OCI-LY1 (cell line): ENCODE measurements at regions not wholly inside any gene's neighbourhood (a gene's known extent, or its start where the extent isn't known, plus 50 kb on each side); places are given as distances from the start of the nearest gene placed in this dataset.

Source experiments
- H2AFZ ChIP-seq: fragments of 200-600 bp; sonication (generic), shearing (Covaris generic); 2 replicates; pipeline ENCODE4 v1.6.0; 2014; ENCODE audit warnings: antibody characterized with exemption, mild to moderate bottlenecking, low read length
- H3F3A ChIP-seq: fragments of 200-600 bp; sonication (generic), shearing (Covaris generic); 2 replicates; pipeline ENCODE4 v1.6.0; 2014; ENCODE audit warnings: mild to moderate bottlenecking, antibody characterized with exemption, low read length, moderate library complexity; ENCODE audit not compliant: insufficient read depth
- H3K27ac ChIP-seq: fragments of 200-600 bp; sonication (generic); 2 replicates; pipeline ENCODE4 v1.5.1; 2014; ENCODE audit warnings: low read length, mixed run types, mild to moderate bottlenecking, low read depth; ENCODE audit not compliant: poor library complexity, severe bottlenecking
- H3K27me3 ChIP-seq: fragments of 200-600 bp; sonication (generic); 2 replicates; pipeline ENCODE4 v1.6.0; 2014; ENCODE audit warnings: antibody characterized with exemption, mild to moderate bottlenecking, low read length, moderate library complexity; ENCODE audit not compliant: insufficient read depth
- H3K36me3 ChIP-seq: fragments of 200-600 bp; sonication (generic); 2 replicates; pipeline ENCODE4 v1.6.1; 2014; ENCODE audit warnings: mild to moderate bottlenecking, antibody characterized with exemption, low read length, moderate library complexity, mixed read lengths; ENCODE audit not compliant: insufficient read depth
- H3K4me1 ChIP-seq: fragments of 200-600 bp; sonication (generic); 2 replicates; pipeline ENCODE4 v1.5.1; 2014; ENCODE audit warnings: mild to moderate bottlenecking, low read length, moderate library complexity; ENCODE audit not compliant: insufficient read depth, severe bottlenecking
- H3K4me2 ChIP-seq: fragments of 200-600 bp; sonication (generic), shearing (Covaris generic); 2 replicates; pipeline ENCODE4 v1.6.1; 2014; ENCODE audit warnings: low read length
- H3K4me3 ChIP-seq: fragments of 200-600 bp; sonication (generic); 2 replicates; pipeline ENCODE4 v1.5.1; 2014; ENCODE audit warnings: low read length, low read depth, mild to moderate bottlenecking, mixed read lengths; ENCODE audit not compliant: poor library complexity, severe bottlenecking
- H3K79me2 ChIP-seq: fragments of 200-600 bp; shearing (Covaris generic); 2 replicates; pipeline ENCODE4 v1.6.1; 2016; ENCODE audit warnings: mixed run types, low read length, mixed read lengths; ENCODE audit not compliant: insufficient read depth
- H3K9ac ChIP-seq: fragments of 200-600 bp; sonication (generic), shearing (Covaris generic); 2 replicates; pipeline ENCODE4 v1.6.1; 2014; ENCODE audit warnings: mild to moderate bottlenecking, low read length, mixed read lengths
- H3K9me2 ChIP-seq: fragments of 200-600 bp; sonication (generic), shearing (Covaris generic); 2 replicates; pipeline ENCODE4 v1.6.1; 2014; ENCODE audit warnings: low read depth, mild to moderate bottlenecking, low read length, mixed read lengths
- H3K9me3 ChIP-seq: fragments of 200-600 bp; shearing (Covaris generic); 2 replicates; pipeline ENCODE4 v1.6.1; 2014; ENCODE audit warnings: low read length, mixed read lengths
- H4K20me1 ChIP-seq: fragments of 200-600 bp; sonication (generic), shearing (Covaris generic); 2 replicates; pipeline ENCODE4 v1.6.0; 2016; ENCODE audit warnings: mild to moderate bottlenecking, low read length; ENCODE audit not compliant: insufficient read depth
- EZH2 ChIP-seq: fragments of 200-600 bp; sonication (generic), shearing (Covaris generic); IDR thresholded peaks from 2 replicates; pipeline ENCODE4 v1.8.0; 2017; ENCODE audit warnings: borderline replicate concordance, mixed run types, mild to moderate bottlenecking, antibody characterized with exemption, low read length, moderate library complexity, mixed read lengths
- TF ChIP-seq, protein P1 (sequence below): fragments of 200-600 bp; sonication (generic), shearing (Covaris generic); IDR thresholded peaks from 2 replicates; pipeline ENCODE4 v1.5.1; 2017; ENCODE audit warnings: mild to moderate bottlenecking, antibody characterized with exemption, low read length, moderate library complexity, mixed read lengths

DNA sequence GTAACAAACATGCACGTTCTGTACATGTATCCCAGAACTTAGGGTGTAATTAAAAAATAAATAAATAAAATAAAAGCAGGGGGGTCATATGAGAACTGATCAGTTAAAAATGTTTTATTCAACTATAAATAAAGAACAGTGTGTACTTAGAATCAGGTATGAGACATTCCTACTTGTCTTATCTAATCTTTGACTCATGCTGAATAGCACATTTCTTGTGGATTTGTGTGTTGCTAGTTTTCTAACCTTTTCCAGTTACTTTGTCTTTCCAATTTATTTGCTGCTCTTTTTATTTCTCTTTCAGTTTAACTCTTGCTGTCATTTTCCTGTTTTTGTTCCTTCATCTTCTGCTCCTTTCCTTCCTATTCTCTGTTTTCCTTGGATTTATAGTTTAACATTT, 1917.1 kb upstream of the CDH6 start:
- no peaks in the 10 kb centered on the region for H3F3A ChIP-seq
- no peak overlapping the region for H3K4me2 ChIP-seq
- no peaks in the 10 kb centered on the region for H4K20me1 ChIP-seq
- no peak overlapping the region for H2AFZ ChIP-seq
- H3K4me1 ChIP-seq: no peaks in the 10 kb centered on the region
- H3K9me2 ChIP-seq: no peaks in the 10 kb centered on the region
- TF ChIP-seq, protein P1, sequence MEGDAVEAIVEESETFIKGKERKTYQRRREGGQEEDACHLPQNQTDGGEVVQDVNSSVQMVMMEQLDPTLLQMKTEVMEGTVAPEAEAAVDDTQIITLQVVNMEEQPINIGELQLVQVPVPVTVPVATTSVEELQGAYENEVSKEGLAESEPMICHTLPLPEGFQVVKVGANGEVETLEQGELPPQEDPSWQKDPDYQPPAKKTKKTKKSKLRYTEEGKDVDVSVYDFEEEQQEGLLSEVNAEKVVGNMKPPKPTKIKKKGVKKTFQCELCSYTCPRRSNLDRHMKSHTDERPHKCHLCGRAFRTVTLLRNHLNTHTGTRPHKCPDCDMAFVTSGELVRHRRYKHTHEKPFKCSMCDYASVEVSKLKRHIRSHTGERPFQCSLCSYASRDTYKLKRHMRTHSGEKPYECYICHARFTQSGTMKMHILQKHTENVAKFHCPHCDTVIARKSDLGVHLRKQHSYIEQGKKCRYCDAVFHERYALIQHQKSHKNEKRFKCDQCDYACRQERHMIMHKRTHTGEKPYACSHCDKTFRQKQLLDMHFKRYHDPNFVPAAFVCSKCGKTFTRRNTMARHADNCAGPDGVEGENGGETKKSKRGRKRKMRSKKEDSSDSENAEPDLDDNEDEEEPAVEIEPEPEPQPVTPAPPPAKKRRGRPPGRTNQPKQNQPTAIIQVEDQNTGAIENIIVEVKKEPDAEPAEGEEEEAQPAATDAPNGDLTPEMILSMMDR: no peak
- no peak for TF ChIP-seq EZH2
- no peaks in the 10 kb centered on the region for H3K36me3 ChIP-seq
- no peaks in the 10 kb centered on the region for H3K27me3 ChIP-seq
- H3K27ac ChIP-seq: no peak overlapping the region
- H3K4me3 ChIP-seq: no peak overlapping the region
- H3K9ac ChIP-seq: no peak overlapping the region
- no peaks in the 10 kb centered on the region for H3K79me2 ChIP-seq
- H3K9me3 ChIP-seq: no peaks in the 10 kb centered on the region

DNA sequence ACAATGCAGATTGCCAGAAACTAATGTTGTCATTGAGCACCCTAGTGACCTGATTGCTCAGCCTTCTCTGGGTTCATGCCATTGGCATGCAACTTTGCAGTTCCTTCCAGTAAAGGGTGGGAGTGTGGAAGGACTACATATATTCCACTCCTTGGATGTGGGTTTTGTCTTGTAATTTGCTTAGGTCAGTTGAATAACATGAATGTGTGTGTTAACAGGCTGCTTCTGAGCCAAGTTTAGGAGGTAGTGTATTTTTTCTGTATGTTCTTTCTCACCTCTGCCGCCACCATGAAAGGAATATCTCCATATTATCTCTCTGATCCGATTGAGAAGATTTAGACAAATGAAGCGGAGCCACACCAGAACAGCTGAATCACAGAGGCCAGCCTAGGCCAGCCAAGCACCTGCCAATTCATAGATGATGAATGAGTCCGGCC, 1929.6 kb upstream of the CDH6 start:
- no peak overlapping the region for H3K9ac ChIP-seq
- no peaks in the 10 kb centered on the region for H3K79me2 ChIP-seq
- H3K36me3 ChIP-seq: no peaks in the 10 kb centered on the region
- H2AFZ ChIP-seq: no peak overlapping the region
- no peaks in the 10 kb centered on the region for H3K27me3 ChIP-seq
- no peaks in the 10 kb centered on the region for H4K20me1 ChIP-seq
- TF ChIP-seq EZH2: no peak
- no peaks in the 10 kb centered on the region for H3K9me2 ChIP-seq
- no peak overlapping the region for H3K4me3 ChIP-seq
- no peak overlapping the region for H3K4me2 ChIP-seq
- no peak overlapping the region for H3K27ac ChIP-seq
- no peaks in the 10 kb centered on the region for H3K4me1 ChIP-seq
- no peaks in the 10 kb centered on the region for H3K9me3 ChIP-seq
- H3F3A ChIP-seq: no peaks in the 10 kb centered on the region

DNA sequence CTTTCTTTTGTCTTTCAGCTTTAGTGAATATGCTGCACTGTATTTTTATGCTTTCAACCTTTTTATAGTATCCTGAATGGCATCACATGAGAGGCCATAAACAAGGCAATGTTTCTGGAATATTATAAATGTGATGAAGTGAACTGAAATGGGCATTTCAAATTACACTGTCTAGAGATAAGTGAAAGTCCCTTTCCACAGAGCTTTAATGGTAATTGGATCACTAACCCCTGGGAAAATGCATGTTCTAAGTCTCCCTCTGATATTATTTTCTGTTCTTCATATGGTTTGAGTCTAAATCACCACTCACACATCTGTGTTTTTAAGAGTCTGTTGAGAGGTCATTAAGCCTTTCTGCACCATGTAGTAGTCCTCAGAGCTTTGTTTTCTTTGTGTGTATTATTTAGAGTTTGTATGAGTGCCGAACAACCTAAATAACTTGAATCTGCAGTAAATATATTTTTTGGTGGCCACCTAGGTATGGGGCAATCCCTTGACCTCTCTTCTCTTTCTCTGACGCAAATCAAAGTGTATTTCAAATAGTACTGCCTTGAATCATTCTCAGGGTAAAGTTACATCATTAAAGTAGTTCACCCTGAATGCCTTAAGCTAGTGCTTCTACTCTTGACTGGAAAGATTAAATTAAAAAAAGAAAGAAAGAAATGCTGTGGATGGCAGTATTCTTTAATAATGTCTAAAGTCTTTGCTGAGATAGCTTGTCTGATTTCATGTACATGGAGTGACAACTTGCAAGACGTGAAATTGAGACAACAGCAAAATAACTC, 1931.0 kb upstream of the CDH6 start:
- Histone ChIP-seq H3K79me2 (no peaks in the 10 kb centered on the region), H2AFZ (no peak overlapping the region), H3K9ac (no peak overlapping the region), H4K20me1 (no peaks in the 10 kb centered on the region), H3F3A (no peaks in the 10 kb centered on the region), H3K27ac (no peak overlapping the region), H3K9me3 (no peaks in the 10 kb centered on the region), H3K27me3 (no peaks in the 10 kb centered on the region), H3K4me1 (no peaks in the 10 kb centered on the region), H3K9me2 (no peaks in the 10 kb centered on the region), H3K4me2 (no peak overlapping the region), H3K36me3 (no peaks in the 10 kb centered on the region), H3K4me3 (no peak overlapping the region)
- TF ChIP-seq, protein P1: no peak
- TF ChIP-seq EZH2: no peak

DNA sequence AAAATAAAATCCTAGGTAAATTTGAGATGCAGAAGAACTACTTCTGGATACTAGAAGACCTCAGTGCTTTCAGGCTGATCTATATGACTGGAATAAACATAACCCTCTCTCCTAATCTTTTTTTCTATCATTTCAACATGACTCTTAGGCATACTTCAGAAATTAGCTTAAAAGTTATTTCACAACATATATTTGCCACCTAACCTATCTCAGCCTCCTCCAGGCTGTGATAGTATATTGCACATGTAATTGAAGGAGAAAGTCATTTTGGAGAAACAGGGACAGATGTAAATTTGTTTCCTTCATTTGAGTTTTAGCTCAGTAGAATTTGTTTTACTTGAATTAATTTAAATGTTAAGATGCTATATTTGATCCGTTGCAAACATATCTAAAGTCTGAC, 1932.3 kb upstream of the CDH6 start:
- H3K9me2 ChIP-seq: no peaks in the 10 kb centered on the region
- no peak overlapping the region for H3K27ac ChIP-seq
- no peaks in the 10 kb centered on the region for H3K27me3 ChIP-seq
- H3K9me3 ChIP-seq: no peaks in the 10 kb centered on the region
- no peak overlapping the region for H3K9ac ChIP-seq
- no peaks in the 10 kb centered on the region for H4K20me1 ChIP-seq
- no peak for TF ChIP-seq EZH2
- TF ChIP-seq, protein P1: no peak
- no peaks in the 10 kb centered on the region for H3F3A ChIP-seq
- no peak overlapping the region for H3K4me3 ChIP-seq
- H3K79me2 ChIP-seq: no peaks in the 10 kb centered on the region
- no peak overlapping the region for H2AFZ ChIP-seq
- H3K4me2 ChIP-seq: no peak overlapping the region
- H3K36me3 ChIP-seq: no peaks in the 10 kb centered on the region
- H3K4me1 ChIP-seq: no peaks in the 10 kb centered on the region
